SK-N-SH (cell line): ENCODE measurements at regions not wholly inside any gene's neighbourhood (a gene's known extent, or its start where the extent isn't known, plus 50 kb on each side); places are given as distances from the start of the nearest gene placed in this dataset.

Source experiments
- CTCF ChIA-PET: fragments of 300-600, 350-600 bp; formaldehyde crosslinking; extraction: SDS; loops from one replicate; lab custom pipeline; 2021; lab: Yijun Ruan, JAX
- POLR2A ChIA-PET: fragments of 350-600 bp; sonication (Branson Sonifier 250); formaldehyde crosslinking; extraction: SDS; loops from one replicate; lab custom pipeline; 2020; ENCODE audit warnings: antibody characterized with exemption, inconsistent platforms; lab: Yijun Ruan, JAX
- DNase-seq: peaks from one replicate; pipeline ENCODE4 v3.0.0; 2012
- H2AFZ ChIP-seq: fragments of 200-600 bp; sonication (generic); 2 replicates; pipeline ENCODE4 v1.8.1; 2016; ENCODE audit warnings: antibody characterized with exemption, mild to moderate bottlenecking, low read depth
- H3F3A ChIP-seq: fragments of 200-600 bp; sonication (generic); replicated peaks from 2 replicates; pipeline ENCODE3; 2016; ENCODE audit warnings: antibody characterized with exemption, mild to moderate bottlenecking; ENCODE audit not compliant: insufficient read depth
- H3K27ac ChIP-seq, 2 experiments: fragments of 200-500 bp in 1 of 2; fragments of 200-600 bp in 1 of 2; sonication (Bioruptor generic) in 1 of 2; sonication (generic), shearing (Covaris generic) in 1 of 2; 2 replicates each; pipeline versions ENCODE4 v1.5.1 to v1.6.1; 2014 to 2016; ENCODE audit warnings: low read depth in 2 of 2, inconsistent platforms in 1 of 2, low read length in 1 of 2, mild to moderate bottlenecking in 1 of 2, mixed read lengths in 1 of 2
- H3K27me3 ChIP-seq: fragments of 200-600 bp; sonication (generic), shearing (Covaris generic); 2 replicates; pipeline ENCODE4 v1.6.1; 2016; ENCODE audit warnings: mixed run types; ENCODE audit not compliant: insufficient read depth
- H3K36me3 ChIP-seq, 2 experiments: fragments of 200-500 bp in 1 of 2; fragments of 200-600 bp in 1 of 2; sonication (Bioruptor generic) in 1 of 2; sonication (generic) in 1 of 2; replicated peaks in 1 of 2; 2 replicates each; pipeline versions ENCODE3 to v1.5.1; 2014 to 2016; ENCODE audit warnings: low read length in 1 of 2, mild to moderate bottlenecking in 1 of 2; ENCODE audit not compliant: insufficient read depth in 2 of 2, control insufficient read depth in 1 of 2
- H3K4me1 ChIP-seq, 2 experiments: fragments of 200-500 bp in 1 of 2; fragments of 200-600 bp in 1 of 2; sonication (Bioruptor generic) in 1 of 2; sonication (generic), shearing (Covaris generic) in 1 of 2; 2 replicates each; pipeline versions ENCODE4 v1.5.1 to v1.6.1; 2014 to 2016; ENCODE audit warnings: low read depth in 1 of 2, low read length in 1 of 2, mixed run types in 1 of 2; ENCODE audit not compliant: insufficient read depth in 2 of 2, control insufficient read depth in 1 of 2
- H3K4me2 ChIP-seq: fragments of 200-600 bp; sonication (generic), shearing (Covaris generic); 2 replicates; pipeline ENCODE4 v1.6.1; 2017; ENCODE audit warnings: mixed run types
- H3K4me3 ChIP-seq, 2 experiments: fragments of 200-500 bp in 1 of 2; fragments of 200-600 bp in 1 of 2; sonication (Bioruptor generic) in 1 of 2; sonication (generic), shearing (Covaris generic) in 1 of 2; 2 replicates each; pipeline versions ENCODE4 v1.5.1 to v1.8.1; 2014 to 2016; ENCODE audit warnings: low read depth in 2 of 2, inconsistent platforms in 1 of 2, low read length in 1 of 2, mild to moderate bottlenecking in 1 of 2, mixed read lengths in 1 of 2, moderate library complexity in 1 of 2
- H3K79me2 ChIP-seq: fragments of 200-600 bp; sonication (generic); 2 replicates; pipeline ENCODE4 v1.8.1; 2017; ENCODE audit warnings: mild to moderate bottlenecking; ENCODE audit not compliant: insufficient read depth
- H3K9ac ChIP-seq: fragments of 200-600 bp; sonication (generic); 2 replicates; pipeline ENCODE4 v1.6.1; 2017; ENCODE audit warnings: mixed run types
- H3K9me2 ChIP-seq: fragments of 200-600 bp; sonication (generic); 2 replicates; pipeline ENCODE4 v1.6.1; 2017; ENCODE audit warnings: mixed run types
- H3K9me3 ChIP-seq: fragments of 200-600 bp; sonication (generic); 2 replicates; pipeline ENCODE4 v1.6.1; 2017; ENCODE audit warnings: mixed run types, mild to moderate bottlenecking, moderate library complexity
- H4K20me1 ChIP-seq: fragments of 200-600 bp; sonication (generic); 2 replicates; pipeline ENCODE4 v1.6.1; 2017; ENCODE audit warnings: mild to moderate bottlenecking, mixed run types; ENCODE audit not compliant: insufficient read depth
- CHD2 ChIP-seq: fragments of 150-350 bp; IDR thresholded peaks from 2 replicates; pipeline ENCODE4 v1.6.1; 2018; ENCODE audit warnings: low read length; ENCODE audit not compliant: partially characterized antibody
- ELF1 ChIP-seq: IDR thresholded peaks from 2 replicates; pipeline ENCODE4 v1.4.0; 2012
- EP300 ChIP-seq, 2 experiments: IDR thresholded peaks; 2 replicates each; pipeline versions ENCODE4 v1.4.0 to v1.6.1; 2012; ENCODE audit warnings: borderline replicate concordance in 1 of 2, low read depth in 1 of 2, low read length in 1 of 2
- FOSL2 ChIP-seq: IDR thresholded peaks from 2 replicates; pipeline ENCODE4 v1.4.0; 2012; ENCODE audit warnings: low read depth, mild to moderate bottlenecking, moderate library complexity, borderline replicate concordance
- FOXJ3 ChIP-seq: sonication (generic); formaldehyde crosslinking; IDR thresholded peaks from 2 replicates; pipeline ENCODE4 v1.5.1; 2020; ENCODE audit warnings: mild to moderate bottlenecking, missing genetic modification reagents
- FOXM1 ChIP-seq: IDR thresholded peaks from 2 replicates; pipeline ENCODE4 v1.4.0; 2012; ENCODE audit warnings: low read depth, mild to moderate bottlenecking
- GABPA ChIP-seq: IDR thresholded peaks from 2 replicates; pipeline ENCODE4 v1.4.0; 2012; ENCODE audit warnings: low read depth, mild to moderate bottlenecking
- GATA2 ChIP-seq: sonication (generic); formaldehyde crosslinking; IDR thresholded peaks from 2 replicates; pipeline ENCODE4 v1.5.0; 2020; ENCODE audit warnings: mild to moderate bottlenecking, missing genetic modification reagents
- JUND ChIP-seq: IDR thresholded peaks from 2 replicates; pipeline ENCODE4 v1.4.0; 2012
- MEF2A ChIP-seq: IDR thresholded peaks from 2 replicates; pipeline ENCODE4 v1.4.0; 2012; ENCODE audit warnings: low read depth, borderline replicate concordance
- MXI1 ChIP-seq: IDR thresholded peaks from 2 replicates; pipeline ENCODE4 v1.6.1; 2012; ENCODE audit warnings: mild to moderate bottlenecking, low read depth, low read length, improper control_type of control experiment
- NRF1 ChIP-seq: IDR thresholded peaks from 2 replicates; pipeline ENCODE4 v1.6.1; 2012; ENCODE audit warnings: low read depth, mild to moderate bottlenecking, low read length
- POLR2AphosphoS5 ChIP-seq: IDR thresholded peaks from 2 replicates; pipeline ENCODE4 v1.6.1; 2012; ENCODE audit warnings: low read depth, low read length
- RAD21 ChIP-seq: IDR thresholded peaks from 2 replicates; pipeline ENCODE4 v1.6.1; 2012; ENCODE audit warnings: mild to moderate bottlenecking, low read length
- RCOR1 ChIP-seq: fragments of 150-350 bp; IDR thresholded peaks from 2 replicates; pipeline ENCODE4 v1.6.1; 2017; ENCODE audit warnings: antibody characterized with exemption, low read length
- RFX5 ChIP-seq: IDR thresholded peaks from 2 replicates; pipeline ENCODE4 v1.6.1; 2012; ENCODE audit warnings: mild to moderate bottlenecking, improper control_type of control experiment, low read length
- RXRA ChIP-seq: IDR thresholded peaks from 2 replicates; pipeline ENCODE4 v1.4.0; 2012; ENCODE audit warnings: low read depth, mild to moderate bottlenecking, borderline replicate concordance
- SMC3 ChIP-seq: IDR thresholded peaks from 2 replicates; pipeline ENCODE4 v1.6.1; 2012; ENCODE audit warnings: low read depth, low read length, improper control_type of control experiment
- TAF1 ChIP-seq: IDR thresholded peaks from 2 replicates; pipeline ENCODE4 v1.6.1; 2012; ENCODE audit warnings: low read depth, mild to moderate bottlenecking, low read length, moderate library complexity, borderline replicate concordance
- TCF12 ChIP-seq: IDR thresholded peaks from 2 replicates; pipeline ENCODE4 v1.4.0; 2012
- YY1 ChIP-seq: IDR thresholded peaks from 2 replicates; pipeline ENCODE4 v1.4.0; 2012; ENCODE audit warnings: low read depth, mild to moderate bottlenecking
- WGBS: methylation state at CpG from one replicate; pipeline ENCODE4 v1.1.6; 2017; ENCODE audit warnings: low lambda C conversion rate; 5-methylcytosine and 5-hydroxymethylcytosine counted together
- TF ChIP-seq, protein P1 (sequence below): fragments of 150-350 bp; IDR thresholded peaks from 2 replicates; pipeline ENCODE4 v1.6.1; 2016; ENCODE audit warnings: mild to moderate bottlenecking, low read depth, low read length
- TF ChIP-seq, protein P2 (sequence below): IDR thresholded peaks from 2 replicates; pipeline ENCODE4 v1.4.0; 2012; ENCODE audit warnings: low read depth, borderline replicate concordance
- TF ChIP-seq, protein P3 (sequence below): IDR thresholded peaks from 2 replicates; pipeline ENCODE4 v1.4.0; 2012; ENCODE audit warnings: low read depth, borderline replicate concordance
- TF ChIP-seq, protein P4 (sequence below): IDR thresholded peaks from 2 replicates; pipeline ENCODE4 v1.6.1; 2012; ENCODE audit warnings: mild to moderate bottlenecking, low read depth, low read length, moderate library complexity
- TF ChIP-seq, protein P5 (sequence below): IDR thresholded peaks from 2 replicates; pipeline ENCODE4; 2012
- TF ChIP-seq, protein P6 (sequence below): IDR thresholded peaks from 2 replicates; pipeline ENCODE4 v1.4.0; 2012; ENCODE audit warnings: low read depth

DNA sequence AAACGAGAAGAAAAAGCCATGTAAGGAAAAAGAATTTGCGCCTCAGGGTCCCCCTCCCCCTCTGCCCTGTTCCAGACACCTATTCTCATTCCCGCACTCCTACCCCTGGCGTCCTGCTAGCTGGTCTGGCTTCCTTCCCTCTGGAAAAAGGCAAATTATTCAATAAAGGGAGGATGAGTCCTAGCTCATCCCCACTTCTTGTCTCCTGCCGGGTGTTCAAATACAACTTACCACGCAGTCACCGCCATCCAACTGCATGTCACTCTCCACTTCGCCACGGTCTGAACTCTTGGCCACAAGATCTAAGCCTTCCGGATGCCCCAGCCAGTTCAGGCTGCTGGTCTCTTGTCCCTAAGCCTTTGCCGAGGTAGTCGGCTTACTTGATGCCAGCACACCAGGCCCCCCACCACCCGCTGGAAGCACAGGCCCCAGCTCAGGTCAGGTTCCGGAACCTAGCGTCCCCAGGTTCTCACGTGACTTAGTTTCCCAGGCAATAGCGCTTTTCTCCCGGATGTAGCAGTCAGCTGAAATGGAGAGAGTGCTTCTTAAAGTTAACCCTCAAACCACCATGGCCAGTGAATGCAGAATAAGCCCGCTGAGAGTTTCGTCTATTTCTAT, 209.6 kb upstream of the SPIN4 start:
- CTCF ChIA-PET, result interaction anchor here (1.3 kb wide), 1 partner anchor 51 kb away, joined by 3 read pairs; no protein-coding TSS in a partner anchor
- no peaks in the 10 kb centered on the region; a peak in 1 of 4 replicates for H3K4me1 ChIP-seq
- H3K9me2 ChIP-seq, result no peaks in the 10 kb centered on the region
- H3F3A ChIP-seq, result no peaks in the 10 kb centered on the region
- H2AFZ ChIP-seq, result peak overlapping the region; percentile 94
- H3K27me3 ChIP-seq, result no peaks in the 10 kb centered on the region
- no peaks in the 10 kb centered on the region for H3K36me3 ChIP-seq
- peak overlapping the region; percentile 60; the same call in 1 of the 2 replicates for H3K9ac ChIP-seq
- H3K79me2 ChIP-seq, result peaks cover 31% of the 10 kb centered on the region
- POLR2A ChIA-PET, result no interaction called here
- peak overlapping the region; percentile 67 to 71 for H3K4me3 ChIP-seq
- no peaks in the 10 kb centered on the region for H4K20me1 ChIP-seq
- no peaks in the 10 kb centered on the region for H3K9me3 ChIP-seq
- peak overlapping the region; percentile 72 for H3K4me2 ChIP-seq
- 18% methylated on average over 16 of the region's 20 CpGs for WGBS
- H3K27ac ChIP-seq, result peak overlapping the region; percentile 65 to 67; a peak in 3 of 4 replicates
- peak; percentile 55 for DNase-seq
- TF ChIP-seq TAF1 (peak; percentile 28; the same call in 1 of the 2 replicates), GATA2 (no peak), FOXM1 (no peak), JUND (no peak), FOXJ3 (CRISPR knock-in tag) (no peak), FOSL2 (no peak), RCOR1 (no peak), POLR2AphosphoS5 (0 out of 2 replicates have a peak, but pooled peaks have one; percentile 51), TCF12 (no peak), EP300 (IDR thresholded peaks at IDR 0.05; ENCODE audit: borderline replicate concordance in 1 of 2, low read depth in 1 of 2, low read length in 1 of 2) (no peak), RXRA (no peak), RAD21 (no peak), CHD2 (no peak), MXI1 (peak; percentile 29), ELF1 (peak; percentile 43; the same call in 1 of the 2 replicates), YY1 (no peak), NRF1 (no peak), RFX5 (no peak), GABPA (peak; percentile 69), MEF2A (no peak), SMC3 (no peak)
- TF ChIP-seq, protein P1, sequence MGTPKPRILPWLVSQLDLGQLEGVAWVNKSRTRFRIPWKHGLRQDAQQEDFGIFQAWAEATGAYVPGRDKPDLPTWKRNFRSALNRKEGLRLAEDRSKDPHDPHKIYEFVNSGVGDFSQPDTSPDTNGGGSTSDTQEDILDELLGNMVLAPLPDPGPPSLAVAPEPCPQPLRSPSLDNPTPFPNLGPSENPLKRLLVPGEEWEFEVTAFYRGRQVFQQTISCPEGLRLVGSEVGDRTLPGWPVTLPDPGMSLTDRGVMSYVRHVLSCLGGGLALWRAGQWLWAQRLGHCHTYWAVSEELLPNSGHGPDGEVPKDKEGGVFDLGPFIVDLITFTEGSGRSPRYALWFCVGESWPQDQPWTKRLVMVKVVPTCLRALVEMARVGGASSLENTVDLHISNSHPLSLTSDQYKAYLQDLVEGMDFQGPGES, result no peak
- TF ChIP-seq, protein P2, sequence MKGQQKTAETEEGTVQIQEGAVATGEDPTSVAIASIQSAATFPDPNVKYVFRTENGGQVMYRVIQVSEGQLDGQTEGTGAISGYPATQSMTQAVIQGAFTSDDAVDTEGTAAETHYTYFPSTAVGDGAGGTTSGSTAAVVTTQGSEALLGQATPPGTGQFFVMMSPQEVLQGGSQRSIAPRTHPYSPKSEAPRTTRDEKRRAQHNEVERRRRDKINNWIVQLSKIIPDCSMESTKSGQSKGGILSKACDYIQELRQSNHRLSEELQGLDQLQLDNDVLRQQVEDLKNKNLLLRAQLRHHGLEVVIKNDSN, result peak; percentile 89
- TF ChIP-seq, protein P3, sequence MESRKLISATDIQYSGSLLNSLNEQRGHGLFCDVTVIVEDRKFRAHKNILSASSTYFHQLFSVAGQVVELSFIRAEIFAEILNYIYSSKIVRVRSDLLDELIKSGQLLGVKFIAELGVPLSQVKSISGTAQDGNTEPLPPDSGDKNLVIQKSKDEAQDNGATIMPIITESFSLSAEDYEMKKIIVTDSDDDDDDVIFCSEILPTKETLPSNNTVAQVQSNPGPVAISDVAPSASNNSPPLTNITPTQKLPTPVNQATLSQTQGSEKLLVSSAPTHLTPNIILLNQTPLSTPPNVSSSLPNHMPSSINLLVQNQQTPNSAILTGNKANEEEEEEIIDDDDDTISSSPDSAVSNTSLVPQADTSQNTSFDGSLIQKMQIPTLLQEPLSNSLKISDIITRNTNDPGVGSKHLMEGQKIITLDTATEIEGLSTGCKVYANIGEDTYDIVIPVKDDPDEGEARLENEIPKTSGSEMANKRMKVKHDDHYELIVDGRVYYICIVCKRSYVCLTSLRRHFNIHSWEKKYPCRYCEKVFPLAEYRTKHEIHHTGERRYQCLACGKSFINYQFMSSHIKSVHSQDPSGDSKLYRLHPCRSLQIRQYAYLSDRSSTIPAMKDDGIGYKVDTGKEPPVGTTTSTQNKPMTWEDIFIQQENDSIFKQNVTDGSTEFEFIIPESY, result no peak
- TF ChIP-seq, protein P4, sequence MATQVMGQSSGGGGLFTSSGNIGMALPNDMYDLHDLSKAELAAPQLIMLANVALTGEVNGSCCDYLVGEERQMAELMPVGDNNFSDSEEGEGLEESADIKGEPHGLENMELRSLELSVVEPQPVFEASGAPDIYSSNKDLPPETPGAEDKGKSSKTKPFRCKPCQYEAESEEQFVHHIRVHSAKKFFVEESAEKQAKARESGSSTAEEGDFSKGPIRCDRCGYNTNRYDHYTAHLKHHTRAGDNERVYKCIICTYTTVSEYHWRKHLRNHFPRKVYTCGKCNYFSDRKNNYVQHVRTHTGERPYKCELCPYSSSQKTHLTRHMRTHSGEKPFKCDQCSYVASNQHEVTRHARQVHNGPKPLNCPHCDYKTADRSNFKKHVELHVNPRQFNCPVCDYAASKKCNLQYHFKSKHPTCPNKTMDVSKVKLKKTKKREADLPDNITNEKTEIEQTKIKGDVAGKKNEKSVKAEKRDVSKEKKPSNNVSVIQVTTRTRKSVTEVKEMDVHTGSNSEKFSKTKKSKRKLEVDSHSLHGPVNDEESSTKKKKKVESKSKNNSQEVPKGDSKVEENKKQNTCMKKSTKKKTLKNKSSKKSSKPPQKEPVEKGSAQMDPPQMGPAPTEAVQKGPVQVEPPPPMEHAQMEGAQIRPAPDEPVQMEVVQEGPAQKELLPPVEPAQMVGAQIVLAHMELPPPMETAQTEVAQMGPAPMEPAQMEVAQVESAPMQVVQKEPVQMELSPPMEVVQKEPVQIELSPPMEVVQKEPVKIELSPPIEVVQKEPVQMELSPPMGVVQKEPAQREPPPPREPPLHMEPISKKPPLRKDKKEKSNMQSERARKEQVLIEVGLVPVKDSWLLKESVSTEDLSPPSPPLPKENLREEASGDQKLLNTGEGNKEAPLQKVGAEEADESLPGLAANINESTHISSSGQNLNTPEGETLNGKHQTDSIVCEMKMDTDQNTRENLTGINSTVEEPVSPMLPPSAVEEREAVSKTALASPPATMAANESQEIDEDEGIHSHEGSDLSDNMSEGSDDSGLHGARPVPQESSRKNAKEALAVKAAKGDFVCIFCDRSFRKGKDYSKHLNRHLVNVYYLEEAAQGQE, result no peak
- TF ChIP-seq, protein P5, sequence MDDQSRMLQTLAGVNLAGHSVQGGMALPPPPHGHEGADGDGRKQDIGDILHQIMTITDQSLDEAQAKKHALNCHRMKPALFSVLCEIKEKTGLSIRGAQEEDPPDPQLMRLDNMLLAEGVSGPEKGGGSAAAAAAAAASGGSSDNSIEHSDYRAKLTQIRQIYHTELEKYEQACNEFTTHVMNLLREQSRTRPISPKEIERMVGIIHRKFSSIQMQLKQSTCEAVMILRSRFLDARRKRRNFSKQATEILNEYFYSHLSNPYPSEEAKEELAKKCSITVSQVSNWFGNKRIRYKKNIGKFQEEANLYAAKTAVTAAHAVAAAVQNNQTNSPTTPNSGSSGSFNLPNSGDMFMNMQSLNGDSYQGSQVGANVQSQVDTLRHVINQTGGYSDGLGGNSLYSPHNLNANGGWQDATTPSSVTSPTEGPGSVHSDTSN, result peak; percentile 24; the same call in 1 of the 2 replicates
- TF ChIP-seq, protein P6, sequence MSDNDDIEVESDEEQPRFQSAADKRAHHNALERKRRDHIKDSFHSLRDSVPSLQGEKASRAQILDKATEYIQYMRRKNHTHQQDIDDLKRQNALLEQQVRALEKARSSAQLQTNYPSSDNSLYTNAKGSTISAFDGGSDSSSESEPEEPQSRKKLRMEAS, result 0 out of 2 replicates have a peak, but pooled peaks have one; percentile 26
